Thyroid gland (tissue), 4 donors: ENCODE measurements at regions not wholly inside any gene's neighbourhood (a gene's known extent, or its start where the extent isn't known, plus 50 kb on each side); places are given as distances from the start of the nearest gene placed in this dataset.

Experiments used
- POLR2A ChIP-seq, 2 donors: fragments of 450-650 bp; IDR thresholded peaks; one replicate each; pipeline ENCODE4 v1.6.1; 2017; ENCODE audit warnings: antibody characterized with exemption in 2 of 2, mild to moderate bottlenecking in 2 of 2, moderate library complexity in 1 of 2
- TF ChIP-seq, protein P1 (sequence below), 6 experiments: fragments of 200-600 bp in 3 of 6; fragments of 450-650 bp in 3 of 6; sonication (generic) in 3 of 6; IDR thresholded peaks; one replicate each; pipeline ENCODE4 v1.5.1; 2016 to 2019; ENCODE audit warnings: antibody characterized with exemption in 6 of 6, mild to moderate bottlenecking in 2 of 6, inconsistent platforms in 1 of 6, moderate library complexity in 1 of 6

DNA sequence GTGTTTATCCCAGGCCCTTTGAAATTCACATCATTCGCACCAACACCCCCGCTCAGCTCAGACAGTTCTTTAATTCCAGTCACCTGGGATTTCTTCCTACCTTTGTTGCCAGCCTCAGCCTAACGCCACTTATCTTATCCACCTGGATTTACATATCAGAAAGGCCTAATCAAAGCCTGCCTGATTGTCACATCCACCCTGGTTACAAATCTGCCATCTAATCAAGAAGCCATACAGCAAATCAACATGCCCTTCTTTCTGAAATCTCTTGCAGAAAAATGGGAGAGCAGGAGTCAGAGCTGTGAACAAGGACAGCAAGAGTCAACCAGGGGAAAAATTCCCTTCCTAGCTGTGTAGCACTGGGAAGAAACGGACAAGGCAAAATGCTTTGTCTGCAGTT, 173.2 kb upstream of the DAB1 start:
- no peak for TF ChIP-seq POLR2A (IDR thresholded peaks at IDR 0.05)
- TF ChIP-seq, protein P1, sequence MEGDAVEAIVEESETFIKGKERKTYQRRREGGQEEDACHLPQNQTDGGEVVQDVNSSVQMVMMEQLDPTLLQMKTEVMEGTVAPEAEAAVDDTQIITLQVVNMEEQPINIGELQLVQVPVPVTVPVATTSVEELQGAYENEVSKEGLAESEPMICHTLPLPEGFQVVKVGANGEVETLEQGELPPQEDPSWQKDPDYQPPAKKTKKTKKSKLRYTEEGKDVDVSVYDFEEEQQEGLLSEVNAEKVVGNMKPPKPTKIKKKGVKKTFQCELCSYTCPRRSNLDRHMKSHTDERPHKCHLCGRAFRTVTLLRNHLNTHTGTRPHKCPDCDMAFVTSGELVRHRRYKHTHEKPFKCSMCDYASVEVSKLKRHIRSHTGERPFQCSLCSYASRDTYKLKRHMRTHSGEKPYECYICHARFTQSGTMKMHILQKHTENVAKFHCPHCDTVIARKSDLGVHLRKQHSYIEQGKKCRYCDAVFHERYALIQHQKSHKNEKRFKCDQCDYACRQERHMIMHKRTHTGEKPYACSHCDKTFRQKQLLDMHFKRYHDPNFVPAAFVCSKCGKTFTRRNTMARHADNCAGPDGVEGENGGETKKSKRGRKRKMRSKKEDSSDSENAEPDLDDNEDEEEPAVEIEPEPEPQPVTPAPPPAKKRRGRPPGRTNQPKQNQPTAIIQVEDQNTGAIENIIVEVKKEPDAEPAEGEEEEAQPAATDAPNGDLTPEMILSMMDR (IDR thresholded peaks at IDR 0.05): no peak
